ENCODE measurements at regions not wholly inside any gene's neighbourhood (a gene's known extent, or its start where the extent isn't known, plus 50 kb on each side); places are given as distances from the start of the nearest gene placed in this dataset.
"Not testable (repeated sequence)": the region's sequence is repeated elsewhere in the genome, so short reads cannot be mapped to it uniquely, and the experiment has no call there.

- peak; percentile 21 for DNase-seq (ENCODE audit: low spot score)
Observed at GRCh38 chr3:56955492-56956111, 104.9 kb upstream of the SPATA12 start.

- no peak for DNase-seq (ENCODE audit: low spot score)
Observed at GRCh38 chr3:56954125-56954524, 106.3 kb upstream of the SPATA12 start.

GRCh38 chr3:56952846-56953245, 107.6 kb upstream of the SPATA12 start:
- DNase-seq (ENCODE audit: low spot score) = no peak

- DNase-seq (ENCODE audit: low spot score) = no peak
Observed at GRCh38 chr3:56952061-56952460, 108.4 kb upstream of the SPATA12 start.

- DNase-seq (ENCODE audit: low spot score) = no peak
Observed at GRCh38 chr3:56951366-56951765, 109.1 kb upstream of the SPATA12 start.

- DNase-seq (ENCODE audit: low spot score) = not testable (repeated sequence)
Observed at GRCh38 chr3:56945378-56945777, 115.1 kb upstream of the SPATA12 start.

- no peak for DNase-seq (ENCODE audit: low spot score)
Observed at GRCh38 chr3:56942523-56942922, 117.9 kb upstream of the SPATA12 start.

- DNase-seq (ENCODE audit: low spot score) = no peak
Observed at GRCh38 chr3:56940976-56941375, 119.5 kb upstream of the SPATA12 start.

- DNase-seq (ENCODE audit: low spot score) = peak; percentile 28
Observed at GRCh38 chr3:56940321-56940720, 120.1 kb upstream of the SPATA12 start.

- no peak for DNase-seq (ENCODE audit: low spot score)
Observed at GRCh38 chr3:56939834-56940233, 120.6 kb upstream of the SPATA12 start.

- DNase-seq (ENCODE audit: low spot score) = no peak
Observed at GRCh38 chr3:56938530-56938929, 121.9 kb upstream of the SPATA12 start.

GRCh38 chr3:56937580-56937979, 122.9 kb upstream of the SPATA12 start:
- DNase-seq (ENCODE audit: low spot score) = no peak

GRCh38 chr3:56935811-56936210, 124.7 kb upstream of the SPATA12 start:
- DNase-seq (ENCODE audit: low spot score) = no peak

GRCh38 chr3:56934481-56934880, 126.0 kb upstream of the SPATA12 start:
- DNase-seq (ENCODE audit: low spot score) = not testable (repeated sequence)

- DNase-seq (ENCODE audit: low spot score) = no peak
Observed at GRCh38 chr3:56933803-56934202, 126.7 kb upstream of the SPATA12 start.

- DNase-seq (ENCODE audit: low spot score) = no peak
Observed at GRCh38 chr3:56932866-56933265, 127.6 kb upstream of the SPATA12 start.

- DNase-seq (ENCODE audit: low spot score) = no peak
Observed at GRCh38 chr3:56931836-56932235, 128.6 kb upstream of the SPATA12 start.

GRCh38 chr3:56930706-56931105, 129.0 kb upstream of the ARHGEF3 start:
- DNase-seq (ENCODE audit: low spot score) = no peak

GRCh38 chr3:56929809-56930615, 128.3 kb upstream of the ARHGEF3 start:
- DNase-seq (ENCODE audit: low spot score) = no peak

- no peak for DNase-seq (ENCODE audit: low spot score)
Observed at GRCh38 chr3:56928379-56929068, 126.8 kb upstream of the ARHGEF3 start.

GRCh38 chr3:56927855-56928254, 126.1 kb upstream of the ARHGEF3 start:
- no peak for DNase-seq (ENCODE audit: low spot score)

GRCh38 chr3:56926947-56927282, 125.2 kb upstream of the ARHGEF3 start:
- DNase-seq (ENCODE audit: low spot score) = no peak
